Astrocyte of the cerebellum (primary cell): ENCODE measurements at regions not wholly inside any gene's neighbourhood (a gene's known extent, or its start where the extent isn't known, plus 50 kb on each side); places are given as distances from the start of the nearest gene placed in this dataset.

Experiments used
- DNase-seq: peaks from one replicate; pipeline ENCODE4 v3.0.0-alpha.2; 2011; ENCODE audit warnings: low read depth
- H3K4me3 ChIP-seq: 2 replicates; pipeline ENCODE4 v1.5.1; 2011; ENCODE audit warnings: mild to moderate bottlenecking, low read depth, low read length, moderate library complexity
- in situ Hi-C: cut with HindIII; loops from 2 replicates; pipeline ENCODE4 v1.10.0; 2017; ENCODE audit warnings: low sequenced_read_pairs
- TF ChIP-seq, protein P1 (sequence below): IDR thresholded peaks from 2 replicates; pipeline ENCODE4 v1.5.1; 2012; ENCODE audit warnings: low read length, low read depth, moderate library complexity, mild to moderate bottlenecking; ENCODE audit errors: missing control alignments

DNA sequence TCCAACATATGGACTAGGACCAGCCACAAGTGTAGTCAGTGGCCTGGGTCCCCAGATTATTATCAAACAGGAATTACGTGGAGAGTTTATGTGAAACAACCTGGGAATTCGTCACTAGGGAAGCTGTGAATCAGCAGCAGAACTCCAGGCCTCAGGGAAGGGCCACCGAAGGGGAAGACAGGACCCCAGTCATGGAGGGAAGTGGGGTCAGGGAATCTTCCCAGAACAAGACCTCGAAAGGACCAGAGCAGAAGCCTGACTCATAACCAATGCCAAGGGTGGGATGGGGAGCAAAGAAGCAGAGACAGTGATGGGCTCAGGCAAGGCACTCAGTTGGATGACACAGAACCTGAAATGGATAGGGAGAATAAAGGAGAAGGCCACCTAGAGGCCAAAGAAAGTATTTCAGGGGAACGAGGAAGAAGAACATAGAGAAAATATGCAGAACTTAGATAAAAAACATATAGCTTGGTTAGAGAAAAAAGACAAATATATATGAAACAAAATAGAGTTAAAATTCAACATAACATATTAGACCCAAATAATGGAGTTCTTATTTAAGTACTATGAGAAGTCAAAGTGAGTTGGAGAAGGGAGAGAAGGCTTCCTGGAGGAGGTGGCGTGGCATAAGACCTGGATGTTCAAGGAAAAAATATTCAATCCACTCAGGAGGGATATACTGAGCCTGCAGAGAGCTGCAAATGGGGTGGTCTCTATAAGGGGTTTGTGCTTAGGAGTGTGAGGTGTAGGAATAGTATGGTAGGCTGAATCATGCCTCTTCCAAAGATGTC lies 66.7 kb upstream of the CAST start:
- DNase-seq: no peak
- in situ Hi-C loops: no loop called here
- H3K4me3 ChIP-seq: no peak overlapping the region
- TF ChIP-seq, protein P1, sequence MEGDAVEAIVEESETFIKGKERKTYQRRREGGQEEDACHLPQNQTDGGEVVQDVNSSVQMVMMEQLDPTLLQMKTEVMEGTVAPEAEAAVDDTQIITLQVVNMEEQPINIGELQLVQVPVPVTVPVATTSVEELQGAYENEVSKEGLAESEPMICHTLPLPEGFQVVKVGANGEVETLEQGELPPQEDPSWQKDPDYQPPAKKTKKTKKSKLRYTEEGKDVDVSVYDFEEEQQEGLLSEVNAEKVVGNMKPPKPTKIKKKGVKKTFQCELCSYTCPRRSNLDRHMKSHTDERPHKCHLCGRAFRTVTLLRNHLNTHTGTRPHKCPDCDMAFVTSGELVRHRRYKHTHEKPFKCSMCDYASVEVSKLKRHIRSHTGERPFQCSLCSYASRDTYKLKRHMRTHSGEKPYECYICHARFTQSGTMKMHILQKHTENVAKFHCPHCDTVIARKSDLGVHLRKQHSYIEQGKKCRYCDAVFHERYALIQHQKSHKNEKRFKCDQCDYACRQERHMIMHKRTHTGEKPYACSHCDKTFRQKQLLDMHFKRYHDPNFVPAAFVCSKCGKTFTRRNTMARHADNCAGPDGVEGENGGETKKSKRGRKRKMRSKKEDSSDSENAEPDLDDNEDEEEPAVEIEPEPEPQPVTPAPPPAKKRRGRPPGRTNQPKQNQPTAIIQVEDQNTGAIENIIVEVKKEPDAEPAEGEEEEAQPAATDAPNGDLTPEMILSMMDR: peak; percentile 18

DNA sequence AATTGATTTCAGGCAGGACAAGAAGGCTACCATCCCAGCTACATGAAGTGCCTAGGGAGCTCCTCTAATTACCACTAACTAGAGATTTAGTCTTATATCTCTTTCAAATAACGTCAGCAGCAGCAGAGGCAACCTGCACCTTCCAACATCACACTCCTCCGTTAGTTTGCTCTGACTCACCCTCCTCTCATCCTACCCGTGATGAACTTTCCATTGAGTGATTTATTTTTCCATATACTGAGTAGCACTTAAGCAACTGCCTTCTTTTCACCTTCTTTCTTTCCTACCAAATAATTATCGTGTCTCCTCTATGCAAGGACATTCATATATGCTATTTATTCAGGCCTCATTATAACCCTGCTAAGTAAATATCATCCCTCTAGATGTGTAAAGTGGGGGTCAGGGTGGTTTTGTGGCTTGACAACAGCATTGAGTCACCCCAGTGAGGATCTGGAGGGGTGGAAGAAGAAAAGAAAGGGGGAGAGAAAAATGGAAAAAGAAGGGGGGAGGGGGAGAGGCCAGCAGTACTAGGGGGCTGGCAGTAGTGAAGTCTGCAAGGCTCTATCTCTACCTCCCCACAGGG lies 64.6 kb upstream of the CAST start:
- TF ChIP-seq, protein P1: no peak
- in situ Hi-C loops: no loop called here
- no peak for DNase-seq
- H3K4me3 ChIP-seq: no peak overlapping the region

DNA sequence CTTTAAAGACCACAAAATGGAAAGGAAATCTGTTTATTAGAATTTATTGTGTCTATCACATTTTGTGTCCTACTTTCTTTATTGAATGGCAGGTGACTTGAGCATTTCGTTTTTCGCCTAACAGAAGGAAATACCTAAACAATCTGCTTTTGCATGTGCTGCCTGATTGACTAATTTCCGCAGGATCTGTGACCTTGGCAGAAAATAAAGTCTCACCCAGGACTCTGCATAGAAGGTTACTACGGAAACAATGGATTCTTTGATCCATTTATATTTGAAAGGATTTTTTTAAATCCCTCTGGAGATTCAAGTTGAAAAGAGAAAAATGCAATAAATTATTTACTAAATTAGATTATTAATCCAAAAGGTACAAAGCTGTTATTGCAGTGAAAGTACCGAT lies 61.0 kb upstream of the CAST start:
- H3K4me3 ChIP-seq: no peak overlapping the region
- TF ChIP-seq, protein P1: no peak
- in situ Hi-C loops: loop anchor here (5.0 kb wide), 2 partner anchors 259 to 644 kb away; no protein-coding TSS in a partner anchor
- no peak for DNase-seq

DNA sequence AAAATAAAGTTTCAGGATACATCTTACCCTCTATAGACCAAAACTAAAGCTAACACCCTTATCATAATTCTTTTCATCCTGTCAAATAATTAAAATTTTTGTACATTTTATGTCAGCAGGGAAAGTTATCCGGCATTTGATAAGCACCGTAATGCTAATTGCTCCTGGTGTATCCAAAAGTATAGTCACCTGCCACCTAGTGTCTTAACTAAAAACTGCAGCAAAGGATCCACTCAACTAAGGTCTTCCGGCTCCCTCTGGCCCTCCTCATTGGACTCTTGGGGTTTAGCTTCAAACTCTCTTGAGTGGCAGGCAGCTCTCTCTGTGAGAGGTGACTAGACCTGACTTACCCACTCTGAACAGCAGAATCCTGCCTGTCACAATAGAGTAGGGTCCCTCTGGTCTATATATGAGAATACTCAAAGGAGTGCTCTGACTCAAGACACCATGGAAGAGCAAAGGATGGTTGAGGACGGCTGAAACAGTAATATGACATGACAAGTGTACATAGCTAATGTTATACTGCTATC lies 60.4 kb upstream of the CAST start:
- DNase-seq: peak; percentile 66
- no peak overlapping the region for H3K4me3 ChIP-seq
- in situ Hi-C loops: loop anchor here (5.0 kb wide), 2 partner anchors 259 to 644 kb away; no protein-coding TSS in a partner anchor
- TF ChIP-seq, protein P1: peak; percentile 78

DNA sequence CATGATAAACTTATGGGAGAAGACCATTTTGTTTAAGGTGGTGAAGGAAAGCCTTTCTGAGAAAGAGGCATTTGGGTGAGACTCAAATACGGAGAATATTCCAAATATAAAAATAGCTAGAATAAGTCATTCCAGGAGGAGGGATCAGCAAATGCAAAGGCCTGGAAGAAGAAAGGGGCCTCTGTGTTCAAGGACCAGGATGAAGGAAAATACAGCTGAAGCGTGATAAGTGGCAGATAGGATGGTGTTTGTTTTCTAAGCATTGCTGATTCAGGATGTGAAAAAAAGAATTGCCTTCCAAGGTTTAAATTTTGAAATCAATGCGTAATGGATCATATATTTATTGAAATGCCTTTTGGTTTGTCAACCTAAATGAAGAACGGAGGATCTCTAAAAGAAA lies 59.4 kb upstream of the CAST start:
- no peak for DNase-seq
- TF ChIP-seq, protein P1: no peak
- H3K4me3 ChIP-seq: no peak overlapping the region
- in situ Hi-C loops: loop anchor here (5.0 kb wide), 2 partner anchors 260 to 645 kb away; no protein-coding TSS in a partner anchor

DNA sequence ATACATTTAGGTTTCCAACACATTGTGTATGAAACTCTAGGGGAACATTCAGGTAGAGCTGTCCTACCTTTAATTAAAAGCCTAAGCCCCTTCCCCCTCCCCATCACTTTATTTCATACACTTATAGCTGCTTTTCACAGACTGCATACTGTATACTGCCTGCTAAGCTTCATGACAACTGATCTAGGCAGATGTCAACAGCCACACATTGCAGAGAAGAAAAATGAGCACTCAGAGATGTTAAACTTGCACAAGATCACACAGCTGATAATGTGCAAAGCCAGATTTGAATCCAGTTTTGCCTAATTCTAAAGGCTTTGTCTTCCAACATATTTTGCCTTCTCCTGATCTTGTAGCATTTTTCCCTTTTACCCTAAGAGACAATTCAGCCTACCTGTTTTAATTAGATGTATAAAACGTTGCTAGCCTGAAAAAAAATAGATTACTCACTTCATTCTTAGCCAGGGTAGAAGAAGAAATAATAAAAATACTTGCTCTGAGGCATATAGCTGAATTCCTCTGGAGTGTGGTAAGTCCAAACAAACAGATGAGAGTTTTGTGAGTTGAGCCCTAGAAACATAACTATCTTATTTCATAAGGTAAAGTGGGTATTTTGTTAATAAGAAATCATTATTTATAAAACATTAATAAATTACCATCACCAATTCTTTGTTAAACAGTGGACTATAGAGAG lies 56.9 kb upstream of the CAST start:
- no peak overlapping the region for H3K4me3 ChIP-seq
- TF ChIP-seq, protein P1: no peak
- no peak for DNase-seq
- in situ Hi-C loops: no loop called here
